HEK293T (cell line): ENCODE measurements at regions not wholly inside any gene's neighbourhood (a gene's known extent, or its start where the extent isn't known, plus 50 kb on each side); places are given as distances from the start of the nearest gene placed in this dataset.
"Not testable (repeated sequence)": the region's sequence is repeated elsewhere in the genome, so short reads cannot be mapped to it uniquely, and the experiment has no call there.

Source experiments
- CTCF ChIA-PET: fragments of 350-600 bp; formaldehyde crosslinking; extraction: SDS; loops from one replicate; lab custom pipeline; 2021; ENCODE audit warnings: antibody characterized with exemption, inconsistent platforms; lab: Yijun Ruan, JAX
- POLR2A ChIA-PET: fragments of 350-600 bp; formaldehyde crosslinking; extraction: SDS; loops from one replicate; lab custom pipeline; 2020; ENCODE audit warnings: antibody characterized with exemption, inconsistent platforms; lab: Yijun Ruan, JAX
- DNase-seq: peaks from one replicate; pipeline ENCODE4 v3.0.0; 2012; ENCODE audit warnings: mixed read lengths; ENCODE audit errors: extremely low spot score
- ARNT ChIP-seq: fragments of 450-650 bp; IDR thresholded peaks from 2 replicates; pipeline ENCODE4 v1.6.1; 2017; ENCODE audit warnings: mild to moderate bottlenecking
- BHLHE40 ChIP-seq: fragments of 450-650 bp; IDR thresholded peaks from 2 replicates; pipeline ENCODE4 v1.6.1; 2016; ENCODE audit warnings: mild to moderate bottlenecking, moderate library complexity, borderline replicate concordance
- CTBP1 ChIP-seq: fragments of 450-650 bp; IDR thresholded peaks from 2 replicates; pipeline ENCODE4 v1.6.1; 2016; ENCODE audit warnings: borderline replicate concordance
- ELF4 ChIP-seq: fragments of 450-650 bp; IDR thresholded peaks from 2 replicates; pipeline ENCODE4 v1.6.1; 2017; ENCODE audit warnings: antibody characterized with exemption
- FOXA1 ChIP-seq: fragments of 450-650 bp; IDR thresholded peaks from 2 replicates; pipeline ENCODE4 v1.6.1; 2016; ENCODE audit warnings: mild to moderate bottlenecking
- FOXK2 ChIP-seq: fragments of 450-650 bp; IDR thresholded peaks from 2 replicates; pipeline ENCODE4 v1.6.1; 2016; ENCODE audit warnings: mild to moderate bottlenecking
- FOXM1 ChIP-seq: fragments of 450-650 bp; IDR thresholded peaks from 2 replicates; pipeline ENCODE4 v1.6.1; 2017; ENCODE audit warnings: mild to moderate bottlenecking, borderline replicate concordance
- HDGF ChIP-seq: fragments of 450-650 bp; IDR thresholded peaks from 2 replicates; pipeline ENCODE4 v1.6.1; 2017; ENCODE audit warnings: antibody characterized with exemption, borderline replicate concordance
- L3MBTL2 ChIP-seq: fragments of 450-650 bp; conservative IDR thresholded peaks from 2 replicates; pipeline ENCODE4 v1.6.1; 2016; ENCODE audit warnings: mild to moderate bottlenecking
- LEF1 ChIP-seq: fragments of 450-650 bp; IDR thresholded peaks from 2 replicates; pipeline ENCODE4 v1.6.1; 2017; ENCODE audit warnings: mild to moderate bottlenecking, borderline replicate concordance
- NFRKB ChIP-seq: fragments of 450-650 bp; IDR thresholded peaks from 2 replicates; pipeline ENCODE4 v1.6.1; 2016; ENCODE audit warnings: mild to moderate bottlenecking, moderate library complexity
- PKNOX1 ChIP-seq: fragments of 450-650 bp; IDR thresholded peaks from 2 replicates; pipeline ENCODE4 v1.6.1; 2016
- SP1 ChIP-seq: fragments of 450-650 bp; IDR thresholded peaks from 2 replicates; pipeline ENCODE4 v1.6.1; 2017
- SUZ12 ChIP-seq: fragments of 450-650 bp; IDR thresholded peaks from 2 replicates; pipeline ENCODE4 v1.6.1; 2016; ENCODE audit warnings: mild to moderate bottlenecking
- TARDBP ChIP-seq: fragments of 450-650 bp; IDR thresholded peaks from 2 replicates; pipeline ENCODE4 v1.6.1; 2016
- ZNF384 ChIP-seq: fragments of 450-650 bp; IDR thresholded peaks from 2 replicates; pipeline ENCODE4 v1.6.1; 2016

- ChIA-PET CTCF (no interaction called here), POLR2A (no interaction called here)
- no peak for DNase-seq
- TF ChIP-seq ELF4 (no peak), SUZ12 (no peak), FOXK2 (no peak), ARNT (no peak), FOXA1 (no peak), TARDBP (no peak), PKNOX1 (no peak), HDGF (no peak), BHLHE40 (no peak), NFRKB (no peak), FOXM1 (no peak), SP1 (no peak)
Measured at GRCh38 chr4:77505275-77505957, 100.2 kb upstream of the CXCL13 start.

GRCh38 chr4:77505958-77506319 is 99.7 kb upstream of the CXCL13 start:
- DNase-seq, result no peak
- ChIA-PET CTCF (no interaction called here), POLR2A (no interaction called here)
- no peak for TF ChIP-seq LEF1
- TF ChIP-seq ZNF384, result no peak
- TF ChIP-seq ARNT, result no peak
- no peak for TF ChIP-seq FOXM1
- no peak for TF ChIP-seq PKNOX1
- no peak for TF ChIP-seq FOXK2
- no peak for TF ChIP-seq L3MBTL2
- no peak for TF ChIP-seq BHLHE40
- TF ChIP-seq SUZ12, result no peak

- no peak for DNase-seq
- TF ChIP-seq HDGF (no peak), BHLHE40 (no peak), FOXA1 (no peak), SUZ12 (no peak), ELF4 (no peak), L3MBTL2 (no peak), FOXK2 (no peak), FOXM1 (no peak), TARDBP (no peak), LEF1 (no peak), ZNF384 (no peak), ARNT (no peak), NFRKB (no peak), PKNOX1 (no peak), CTBP1 (no peak)
- POLR2A ChIA-PET, result no interaction called here
- CTCF ChIA-PET, result no interaction called here
Measured at GRCh38 chr4:77510367-77510766, 95.3 kb upstream of the CXCL13 start.

GRCh38 chr4:77525538-77525937 is 80.1 kb upstream of the CXCL13 start:
- ChIA-PET POLR2A (no interaction called here), CTCF (no interaction called here)
- TF ChIP-seq TARDBP (no peak), PKNOX1 (no peak), SP1 (no peak), L3MBTL2 (no peak), LEF1 (no peak), NFRKB (no peak)
- DNase-seq, result no peak

- CTCF ChIA-PET, POLR2A ChIA-PET, DNase-seq: not testable (repeated sequence)
Measured at GRCh38 chr4:77527900-77528299, 77.7 kb upstream of the CXCL13 start.

- TF ChIP-seq TARDBP (no peak), FOXA1 (no peak), NFRKB (no peak), FOXK2 (no peak), CTBP1 (no peak), HDGF (no peak), LEF1 (no peak), ARNT (no peak), PKNOX1 (no peak), BHLHE40 (no peak), ELF4 (no peak), SUZ12 (no peak)
- CTCF ChIA-PET, result interaction anchor here (0.7 to 2.2 kb wide), 2 partner anchors 63 to 193 kb away, joined by 4 to 10 read pairs; no protein-coding TSS in a partner anchor
- no peak for DNase-seq
- POLR2A ChIA-PET, result no interaction called here
Measured at GRCh38 chr4:77538144-77538543, 67.5 kb upstream of the CXCL13 start.
